PC-3 (cell line): ENCODE measurements at regions not wholly inside any gene's neighbourhood (a gene's known extent, or its start where the extent isn't known, plus 50 kb on each side); places are given as distances from the start of the nearest gene placed in this dataset.

ENCODE experiments used
- CTCF ChIP-seq: fragments of 300-600 bp; sonication (generic); conservative IDR thresholded peaks from 2 replicates; pipeline ENCODE4 v1.5.1; 2017; ENCODE audit warnings: antibody characterized with exemption, low read depth, mild to moderate bottlenecking, low read length
- EZH2 ChIP-seq: fragments of 300-600 bp; sonication (generic); IDR thresholded peaks from one replicate; pipeline ENCODE4 v1.6.1; 2017; ENCODE audit warnings: antibody characterized with exemption, mild to moderate bottlenecking, low read length; ENCODE audit not compliant: unreplicated experiment
- EZH2phosphoT487 ChIP-seq: fragments of 300-600 bp; sonication (generic); IDR thresholded peaks from 2 replicates; pipeline ENCODE4 v1.6.1; 2018; ENCODE audit warnings: mild to moderate bottlenecking, antibody characterized with exemption, low read length, borderline replicate concordance

- TF ChIP-seq CTCF = no peak
- TF ChIP-seq EZH2 = no peak
- no peak for TF ChIP-seq EZH2phosphoT487
Observed at GRCh38 chr10:30241422-30242110, 107.5 kb downstream of the MTPAP start.
